A673 (cell line): ENCODE measurements at regions not wholly inside any gene's neighbourhood (a gene's known extent, or its start where the extent isn't known, plus 50 kb on each side); places are given as distances from the start of the nearest gene placed in this dataset.

Experiments
- CTCF ChIP-seq: fragments of 300-800, 200-600 bp; sonication (generic); conservative IDR thresholded peaks from 2 replicates; pipeline ENCODE4 v1.5.1; 2017; ENCODE audit warnings: low read depth, mild to moderate bottlenecking, antibody characterized with exemption, low read length, moderate library complexity, mixed read lengths
- EZH2 ChIP-seq: fragments of 200-600 bp; sonication (generic); IDR thresholded peaks from 2 replicates; pipeline ENCODE4 v1.6.1; 2017; ENCODE audit warnings: borderline replicate concordance, low read depth, mild to moderate bottlenecking, mixed read lengths, antibody characterized with exemption, low read length; ENCODE audit not compliant: poor library complexity, severe bottlenecking

GRCh38 chr7:19304086-19304485 is 158.9 kb upstream of the FERD3L start:
- no peak for TF ChIP-seq EZH2
- no peak for TF ChIP-seq CTCF
